IMR-90 (cell line): ENCODE measurements at regions not wholly inside any gene's neighbourhood (a gene's known extent, or its start where the extent isn't known, plus 50 kb on each side); places are given as distances from the start of the nearest gene placed in this dataset.
"Not testable (repeated sequence)": the region's sequence is repeated elsewhere in the genome, so short reads cannot be mapped to it uniquely, and the experiment has no call there.

Experiments
- ATAC-seq: fragments of 200-7000 bp; cut with Tn5 transposase; 2 replicates; pipeline ENCODE4 v1.9.1; 2020; ENCODE audit warnings: low read depth, mild to moderate bottlenecking, moderate library complexity
- BruUV-seq: library from RNA; stranded (reverse); fragments of 400-500 nt; replicated peaks from 2 replicates; lab custom pipeline; 2021; lab: Mats Ljungman, UMichigan
- CTCF ChIA-PET: fragments of 300-600 bp; formaldehyde crosslinking; extraction: SDS; loops from one replicate; lab custom pipeline; 2021; ENCODE audit warnings: antibody characterized with exemption; lab: Yijun Ruan, JAX
- POLR2A ChIA-PET: fragments of 300-600 bp; sonication (Branson Sonifier 250); formaldehyde crosslinking; loops from one replicate; lab custom pipeline; 2022; ENCODE audit warnings: antibody characterized with exemption; ENCODE audit not compliant: unreplicated experiment; lab: Charles Lee
- DNase-seq: peaks from one replicate; pipeline ENCODE4 v3.0.0; 2013
- H2AFZ ChIP-seq: replicated peaks from 2 replicates; pipeline ENCODE3; 2013; ENCODE audit warnings: low read length, mild to moderate bottlenecking; ENCODE audit not compliant: poor library complexity
- H2AK5ac ChIP-seq: 2 replicates; pipeline ENCODE4 v1.6.1; 2013; ENCODE audit warnings: low read depth, low read length, inconsistent platforms
- H2AK9ac ChIP-seq: replicated peaks from 2 replicates; pipeline ENCODE3; 2013; ENCODE audit warnings: mild to moderate bottlenecking, low read depth, low read length, moderate library complexity; ENCODE audit not compliant: poor library complexity
- H2BK120ac ChIP-seq: 2 replicates; pipeline ENCODE4 v1.6.1; 2013; ENCODE audit warnings: low read depth, low read length, inconsistent platforms
- H2BK15ac ChIP-seq: 3 replicates; pipeline ENCODE4 v1.6.1; 2013; ENCODE audit warnings: low read depth, low read length, inconsistent platforms
- H2BK20ac ChIP-seq: 2 replicates; pipeline ENCODE4 v1.6.1; 2013; ENCODE audit warnings: low read depth, mild to moderate bottlenecking, inconsistent platforms, low read length, moderate library complexity
- H2BK5ac ChIP-seq: 2 replicates; pipeline ENCODE4 v1.6.1; 2013; ENCODE audit warnings: mild to moderate bottlenecking, low read depth, low read length, inconsistent platforms; ENCODE audit not compliant: poor library complexity, severe bottlenecking
- H3K14ac ChIP-seq: replicated peaks from 2 replicates; pipeline ENCODE4 v1.6.1; 2013; ENCODE audit warnings: low read depth, low read length, inconsistent platforms
- H3K18ac ChIP-seq: 2 replicates; pipeline ENCODE4 v1.6.1; 2013; ENCODE audit warnings: low read depth, low read length, control low read depth
- H3K23ac ChIP-seq: 2 replicates; pipeline ENCODE4 v1.6.1; 2013; ENCODE audit warnings: low read depth, low read length, inconsistent platforms
- H3K27ac ChIP-seq: 2 replicates; pipeline ENCODE4 v1.5.1; 2013; ENCODE audit warnings: mild to moderate bottlenecking, control low read depth, low read length; ENCODE audit not compliant: insufficient read depth
- H3K27me3 ChIP-seq: 2 replicates; pipeline ENCODE4 v1.6.1; 2013; ENCODE audit warnings: low read length; ENCODE audit not compliant: control insufficient read depth, insufficient read depth
- H3K36me3 ChIP-seq: 2 replicates; pipeline ENCODE4 v1.6.1; 2013; ENCODE audit warnings: low read length, mixed read lengths; ENCODE audit not compliant: control insufficient read depth, insufficient read depth
- H3K4ac ChIP-seq: 2 replicates; pipeline ENCODE4 v1.6.1; 2013; ENCODE audit warnings: low read depth, low read length, inconsistent platforms
- H3K4me1 ChIP-seq: 2 replicates; pipeline ENCODE4 v1.6.1; 2013; ENCODE audit warnings: low read length, mixed read lengths; ENCODE audit not compliant: control insufficient read depth, insufficient read depth
- H3K4me2 ChIP-seq: 2 replicates; pipeline ENCODE4 v1.6.1; 2013; ENCODE audit warnings: low read depth, mild to moderate bottlenecking, control low read depth, low read length, moderate library complexity
- H3K4me3 ChIP-seq: 2 replicates; pipeline ENCODE4 v1.5.1; 2013; ENCODE audit warnings: low read depth, mild to moderate bottlenecking, control low read depth, low read length, moderate library complexity; ENCODE audit not compliant: insufficient read depth
- H3K56ac ChIP-seq: 2 replicates; pipeline ENCODE4 v1.6.1; 2013; ENCODE audit warnings: low read length, inconsistent platforms; ENCODE audit not compliant: insufficient read depth; ENCODE audit errors: extremely low read depth
- H3K79me1 ChIP-seq, 2 experiments: 2 replicates each; pipeline ENCODE4 v1.6.1; 2013; ENCODE audit warnings: low read length in 2 of 2, inconsistent platforms in 1 of 2, low read depth in 1 of 2
- H3K9ac ChIP-seq: 2 replicates; pipeline ENCODE4 v1.6.1; 2013; ENCODE audit warnings: low read depth, low read length, control low read depth
- H3K9me1 ChIP-seq: 2 replicates; pipeline ENCODE4 v1.6.1; 2013; ENCODE audit warnings: low read length, inconsistent platforms; ENCODE audit not compliant: insufficient read depth
- H3K9me3 ChIP-seq: 2 replicates; pipeline ENCODE4 v1.6.1; 2013; ENCODE audit warnings: low read length; ENCODE audit not compliant: control insufficient read depth, insufficient read depth
- H4K20me1 ChIP-seq: 2 replicates; pipeline ENCODE4 v1.6.1; 2013; ENCODE audit warnings: low read length, inconsistent platforms; ENCODE audit not compliant: insufficient read depth
- H4K5ac ChIP-seq: 2 replicates; pipeline ENCODE4 v1.6.1; 2013; ENCODE audit warnings: mild to moderate bottlenecking, low read depth, low read length, control low read depth
- H4K8ac ChIP-seq, 2 experiments: 2 replicates each; pipeline ENCODE4 v1.6.1; 2013; ENCODE audit warnings: low read depth in 2 of 2, low read length in 2 of 2, control low read depth in 1 of 2, inconsistent platforms in 1 of 2
- H4K91ac ChIP-seq: 2 replicates; pipeline ENCODE4 v1.6.1; 2013; ENCODE audit warnings: low read depth, low read length, inconsistent platforms; ENCODE audit not compliant: insufficient read depth
- WGBS, 2 experiments: methylation state at CpG; one replicate each; pipeline versions ENCODE4 v1.1.5 to v1.1.7; 2013; ENCODE audit warnings: missing lambda C conversion rate in 2 of 2; ENCODE audit not compliant: insufficient read length in 1 of 2; ENCODE audit errors: extremely low coverage in 2 of 2; 5-methylcytosine and 5-hydroxymethylcytosine counted together
- dilution Hi-C: fragments of 300-500 bp; cut with HindIII; formaldehyde crosslinking; loops from one replicate; pipeline ENCODE4 v1.14.3; 2018; ENCODE audit warnings: low sequenced_read_pairs; ENCODE audit not compliant: unreplicated experiment
- in situ Hi-C: fragments of 300-500 bp; cut with MboI; formaldehyde crosslinking; loops from 3 replicates; pipeline ENCODE4 v1.14.3; 2019; ENCODE audit warnings: low sequenced_read_pairs, inconsistent platforms, mixed read lengths
- intact Hi-C: fragments of 100-400 bp; cut with micrococcal nuclease; formaldehyde crosslinking; loops from 2 replicates; pipeline ENCODE4 v1.10.0; 2022

DNA sequence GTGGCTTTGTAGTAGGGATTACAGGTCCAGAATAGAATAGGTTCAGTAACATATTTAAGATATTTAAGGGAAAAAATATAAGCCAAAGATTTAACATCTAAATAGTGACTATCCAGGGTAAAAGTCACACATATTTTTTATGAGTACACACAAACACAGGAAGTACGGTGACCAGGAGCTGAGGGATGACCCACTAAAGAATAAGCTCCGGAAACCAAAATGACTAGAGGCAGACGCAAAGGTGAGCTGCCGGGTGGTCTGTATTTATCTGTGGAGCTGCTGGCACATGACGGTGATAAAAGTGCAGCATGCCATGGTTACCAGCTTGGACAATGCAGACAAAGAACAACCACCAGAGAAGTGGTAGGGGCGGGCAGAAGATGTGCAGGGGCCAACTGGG lies 73.9 kb upstream of the FBXO28 start:
- H2BK20ac ChIP-seq, H3K14ac ChIP-seq, H3K9me1 ChIP-seq, H3K23ac ChIP-seq, H3K27me3 ChIP-seq, H3K56ac ChIP-seq, H2AK9ac ChIP-seq, in situ Hi-C loops, POLR2A ChIA-PET, H3K4ac ChIP-seq, H3K9me3 ChIP-seq, CTCF ChIA-PET, H2AFZ ChIP-seq, H3K79me1 ChIP-seq, H3K36me3 ChIP-seq, H2BK120ac ChIP-seq, H3K4me3 ChIP-seq, intact Hi-C loops, dilution Hi-C loops, DNase-seq, H4K8ac ChIP-seq, H2BK15ac ChIP-seq, H2BK5ac ChIP-seq, H3K9ac ChIP-seq, H3K18ac ChIP-seq, BruUV-seq, H2AK5ac ChIP-seq, H3K4me2 ChIP-seq, H4K5ac ChIP-seq, H4K91ac ChIP-seq, H4K20me1 ChIP-seq, H3K4me1 ChIP-seq, ATAC-seq, H3K27ac ChIP-seq: not testable (repeated sequence)
- whole genome bisulfite sequencing, 2 experiments, result no CpG with 5 or more reads among the region's 6 CpGs

DNA sequence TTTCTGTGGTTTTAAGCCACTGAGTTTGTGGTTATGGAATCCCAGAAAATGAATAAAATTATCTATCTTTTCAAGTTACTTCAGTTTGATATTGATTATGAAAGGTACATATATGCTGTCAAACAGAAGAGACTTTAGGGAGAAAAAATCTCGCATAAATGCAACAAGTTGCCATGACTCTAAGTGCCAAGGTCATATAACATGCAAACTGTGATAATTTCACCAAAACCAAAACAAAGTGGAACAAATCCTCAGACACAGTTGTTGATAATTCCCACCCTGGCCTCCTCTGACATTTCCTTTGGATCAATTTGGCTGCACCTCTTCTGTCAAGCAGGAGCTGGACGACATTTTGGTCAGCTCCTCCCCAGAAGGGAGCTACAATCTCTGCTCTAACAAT lies 75.1 kb upstream of the FBXO28 start:
- H3K56ac ChIP-seq, H3K4me1 ChIP-seq, H3K4me3 ChIP-seq, H3K9me1 ChIP-seq, H3K79me1 ChIP-seq, H3K36me3 ChIP-seq, H4K5ac ChIP-seq, H3K9ac ChIP-seq, H3K27ac ChIP-seq, H2BK20ac ChIP-seq, H3K4ac ChIP-seq, POLR2A ChIA-PET, H2BK5ac ChIP-seq, H4K20me1 ChIP-seq, H3K4me2 ChIP-seq, H3K18ac ChIP-seq, H2AFZ ChIP-seq, H3K27me3 ChIP-seq, H2AK5ac ChIP-seq, dilution Hi-C loops, in situ Hi-C loops, H3K14ac ChIP-seq, H4K91ac ChIP-seq, H2AK9ac ChIP-seq, ATAC-seq, CTCF ChIA-PET, BruUV-seq, H3K9me3 ChIP-seq, H3K23ac ChIP-seq, DNase-seq, H2BK15ac ChIP-seq, H4K8ac ChIP-seq, intact Hi-C loops, H2BK120ac ChIP-seq: not testable (repeated sequence)
- WGBS, 2 experiments, result no CpG with 5 or more reads among the region's 2 CpGs
